Endothelial cell of umbilical vein (primary cell): ENCODE measurements at regions not wholly inside any gene's neighbourhood (a gene's known extent, or its start where the extent isn't known, plus 50 kb on each side); places are given as distances from the start of the nearest gene placed in this dataset.

Experiments
- BruUV-seq: library from RNA; stranded (reverse); fragments of 400-500 nt; replicated peaks from 2 replicates; lab custom pipeline; 2021; lab: Mats Ljungman, UMichigan
- CTCF ChIA-PET: fragments of 300-600, 350-600 bp; sonication (Branson Sonifier 250); formaldehyde crosslinking; loops from one replicate; lab custom pipeline; 2021; ENCODE audit warnings: antibody characterized with exemption, inconsistent platforms; lab: Charles Lee
- POLR2A ChIA-PET: fragments of 300-600, 350-600 bp; sonication (Branson Sonifier 250); formaldehyde crosslinking; loops from one replicate; lab custom pipeline; 2021; ENCODE audit warnings: antibody characterized with exemption, inconsistent platforms; lab: Charles Lee
- DNase-seq: peaks from one replicate; pipeline ENCODE4 v3.0.0-alpha.2; 2011; ENCODE audit warnings: low read depth, low spot score
- FAIRE-seq: peaks from 2 replicates; lab custom pipeline; 2011; peaks lifted over from hg19 to GRCh38; lab: Jason Lieb, UNC
- H2AFZ ChIP-seq: 2 replicates; pipeline ENCODE4 v1.6.0; 2012; ENCODE audit warnings: low read depth, low read length, control low read depth, inconsistent platforms
- H3K27ac ChIP-seq: 2 replicates; pipeline ENCODE4 v1.5.1; 2011; ENCODE audit warnings: low read depth, mild to moderate bottlenecking, control low read depth, low read length, moderate library complexity; ENCODE audit not compliant: insufficient read depth
- H3K27me3 ChIP-seq, 2 experiments: 2 replicates each; pipeline versions ENCODE4 v1.6.0 to v1.6.1; 2011; ENCODE audit warnings: low read length in 2 of 2, mixed read lengths in 1 of 2; ENCODE audit not compliant: control insufficient read depth in 2 of 2, insufficient read depth in 2 of 2
- H3K36me3 ChIP-seq, 2 experiments: 2 replicates in 1 of 2; 3 replicates in 1 of 2; pipeline ENCODE4 v1.5.1; 2011; ENCODE audit warnings: low read length in 2 of 2, mild to moderate bottlenecking in 1 of 2, moderate library complexity in 1 of 2; ENCODE audit not compliant: control insufficient read depth in 2 of 2, insufficient read depth in 2 of 2; ENCODE audit errors: extremely low read depth in 1 of 2
- H3K4me1 ChIP-seq: 3 replicates; pipeline ENCODE4 v1.5.1; 2011; ENCODE audit warnings: mild to moderate bottlenecking, low read length; ENCODE audit not compliant: control insufficient read depth, insufficient read depth; ENCODE audit errors: extremely low read depth
- H3K4me2 ChIP-seq: 2 replicates; pipeline ENCODE4 v1.6.1; 2011; ENCODE audit warnings: low read length, control low read depth, mixed read lengths; ENCODE audit not compliant: insufficient read depth
- H3K4me3 ChIP-seq, 3 experiments: fragments of 200-600 bp in 1 of 3; sonication (generic), shearing (Covaris generic) in 1 of 3; replicated peaks in 1 of 3; 2 replicates each; pipeline ENCODE4 v1.5.1; 2011 to 2016; ENCODE audit warnings: control low read depth in 3 of 3, low read length in 3 of 3, mild to moderate bottlenecking in 2 of 3, inconsistent platforms in 1 of 3, low read depth in 1 of 3, moderate library complexity in 1 of 3; ENCODE audit not compliant: insufficient read depth in 1 of 3
- H3K79me2 ChIP-seq: 2 replicates; pipeline ENCODE4 v1.6.0; 2012; ENCODE audit warnings: low read length, inconsistent platforms; ENCODE audit not compliant: control insufficient read depth, insufficient read depth
- H3K9ac ChIP-seq: replicated peaks from 2 replicates; pipeline ENCODE3; 2011; ENCODE audit warnings: low read length, control low read depth; ENCODE audit not compliant: insufficient read depth; ENCODE audit errors: extremely low read depth
- H3K9me1 ChIP-seq: replicated peaks from 3 replicates; pipeline ENCODE4 v1.6.0; 2011; ENCODE audit warnings: mild to moderate bottlenecking, low read length; ENCODE audit not compliant: control insufficient read depth, insufficient read depth; ENCODE audit errors: extremely low read depth
- H3K9me3 ChIP-seq: replicated peaks from 2 replicates; pipeline ENCODE4 v1.5.1; 2012; ENCODE audit warnings: low read length, inconsistent platforms; ENCODE audit not compliant: control insufficient read depth, insufficient read depth
- H4K20me1 ChIP-seq: replicated peaks from 2 replicates; pipeline ENCODE3; 2011; ENCODE audit warnings: mild to moderate bottlenecking, low read length; ENCODE audit not compliant: control insufficient read depth, insufficient read depth; ENCODE audit errors: extremely low read depth
- EZH2 ChIP-seq: IDR thresholded peaks from 2 replicates; pipeline ENCODE4 v1.6.1; 2012; ENCODE audit warnings: borderline replicate concordance, low read depth, mild to moderate bottlenecking, moderate library complexity, low read length, inconsistent platforms; ENCODE audit not compliant: severe bottlenecking
- FOS ChIP-seq: IDR thresholded peaks from 2 replicates; pipeline ENCODE4 v1.6.1; 2011; ENCODE audit warnings: mild to moderate bottlenecking, low read length, moderate library complexity, borderline replicate concordance; ENCODE audit not compliant: insufficient read depth
- GATA2 ChIP-seq: IDR thresholded peaks from 2 replicates; pipeline ENCODE4 v1.7.0; 2011; ENCODE audit warnings: low read depth, mild to moderate bottlenecking, moderate library complexity, mixed read lengths, low read length; ENCODE audit not compliant: insufficient read length, insufficient read depth
- JUN ChIP-seq: IDR thresholded peaks from 2 replicates; pipeline ENCODE4 v1.6.1; 2011; ENCODE audit warnings: borderline replicate concordance, low read depth; ENCODE audit not compliant: insufficient read length, insufficient read depth
- MYC ChIP-seq: IDR thresholded peaks from one replicate; pipeline ENCODE4 v1.6.1; 2011; ENCODE audit warnings: mild to moderate bottlenecking, low read depth, low read length
- POLR2A ChIP-seq: IDR thresholded peaks from 2 replicates; pipeline ENCODE4 v1.6.1; 2012; ENCODE audit warnings: low read depth, mild to moderate bottlenecking, control low read depth, low read length
- POLR2AphosphoS5 ChIP-seq: IDR thresholded peaks from 2 replicates; pipeline ENCODE4 v1.6.1; 2012; ENCODE audit warnings: low read depth, mild to moderate bottlenecking, control low read depth, low read length, moderate library complexity; ENCODE audit not compliant: insufficient read depth
- dilution Hi-C: fragments of 300-500 bp; cut with MboI; formaldehyde crosslinking; loops from one replicate; pipeline ENCODE4 v1.15.0; 2019; ENCODE audit warnings: low sequenced_read_pairs; ENCODE audit not compliant: extremely low pct_ligation_motif_present
- intact Hi-C: fragments of 100-400 bp; cut with micrococcal nuclease; formaldehyde crosslinking; loops from one replicate; pipeline ENCODE4 v1.10.0; 2022
- TF ChIP-seq, protein P1 (sequence below): IDR thresholded peaks from 2 replicates; pipeline ENCODE4 v1.6.1; 2011; ENCODE audit not compliant: insufficient read depth, insufficient read length
- TF ChIP-seq, protein P2 (sequence below), 2 donors: IDR thresholded peaks; 1 replicate in 1 of 2; 2 replicates in 1 of 2; pipeline ENCODE4 v1.5.1; 2011; ENCODE audit warnings: low read length in 2 of 2, mild to moderate bottlenecking in 2 of 2, moderate library complexity in 2 of 2, control low read depth in 1 of 2, inconsistent platforms in 1 of 2, low read depth in 1 of 2; ENCODE audit not compliant: insufficient read depth in 1 of 2; ENCODE audit errors: extremely low read depth in 1 of 2

DNA sequence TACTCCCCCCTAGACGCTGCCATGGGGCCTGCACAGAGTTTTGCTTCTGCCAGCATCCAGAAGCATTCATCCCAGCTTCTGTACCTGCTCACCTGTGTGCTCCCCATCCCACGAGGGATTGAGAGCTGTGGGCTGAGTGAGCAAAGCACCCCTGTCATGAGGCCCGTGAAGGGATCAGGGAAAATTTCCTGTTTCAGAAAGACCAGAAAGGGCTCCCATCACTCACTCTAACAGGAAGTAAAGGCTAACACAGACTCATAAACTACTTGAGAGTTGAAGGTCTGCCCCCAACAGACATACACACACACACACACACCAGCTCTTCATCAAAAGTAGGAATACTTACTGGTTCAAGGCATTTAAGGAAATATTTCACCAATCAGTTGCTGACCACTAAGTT, 256.5 kb upstream of the NT5E start:
- POLR2A ChIA-PET: no interaction called here
- intact Hi-C loops (no loop called here), dilution Hi-C loops (no loop called here)
- Histone ChIP-seq H3K9me1 (no peaks in the 10 kb centered on the region), H3K27me3 (no peaks in the 10 kb centered on the region), H3K4me3 (no peak overlapping the region), H3K9ac (no peak overlapping the region), H3K79me2 (no peaks in the 10 kb centered on the region), H3K27ac (no peak overlapping the region), H3K4me1 (no peaks in the 10 kb centered on the region), H3K9me3 (no peaks in the 10 kb centered on the region), H2AFZ (no peak overlapping the region), H4K20me1 (no peaks in the 10 kb centered on the region), H3K36me3 (no peaks in the 10 kb centered on the region), H3K4me2 (no peak overlapping the region)
- CTCF ChIA-PET: no interaction called here
- BruUV-seq: no TSS peak
- FAIRE-seq: no peak
- DNase-seq: no peak
- no peak for TF ChIP-seq MYC
- TF ChIP-seq POLR2A: no peak
- TF ChIP-seq, protein P1, sequence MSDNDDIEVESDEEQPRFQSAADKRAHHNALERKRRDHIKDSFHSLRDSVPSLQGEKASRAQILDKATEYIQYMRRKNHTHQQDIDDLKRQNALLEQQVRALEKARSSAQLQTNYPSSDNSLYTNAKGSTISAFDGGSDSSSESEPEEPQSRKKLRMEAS: no peak
- TF ChIP-seq POLR2AphosphoS5: no peak
- TF ChIP-seq, protein P2, sequence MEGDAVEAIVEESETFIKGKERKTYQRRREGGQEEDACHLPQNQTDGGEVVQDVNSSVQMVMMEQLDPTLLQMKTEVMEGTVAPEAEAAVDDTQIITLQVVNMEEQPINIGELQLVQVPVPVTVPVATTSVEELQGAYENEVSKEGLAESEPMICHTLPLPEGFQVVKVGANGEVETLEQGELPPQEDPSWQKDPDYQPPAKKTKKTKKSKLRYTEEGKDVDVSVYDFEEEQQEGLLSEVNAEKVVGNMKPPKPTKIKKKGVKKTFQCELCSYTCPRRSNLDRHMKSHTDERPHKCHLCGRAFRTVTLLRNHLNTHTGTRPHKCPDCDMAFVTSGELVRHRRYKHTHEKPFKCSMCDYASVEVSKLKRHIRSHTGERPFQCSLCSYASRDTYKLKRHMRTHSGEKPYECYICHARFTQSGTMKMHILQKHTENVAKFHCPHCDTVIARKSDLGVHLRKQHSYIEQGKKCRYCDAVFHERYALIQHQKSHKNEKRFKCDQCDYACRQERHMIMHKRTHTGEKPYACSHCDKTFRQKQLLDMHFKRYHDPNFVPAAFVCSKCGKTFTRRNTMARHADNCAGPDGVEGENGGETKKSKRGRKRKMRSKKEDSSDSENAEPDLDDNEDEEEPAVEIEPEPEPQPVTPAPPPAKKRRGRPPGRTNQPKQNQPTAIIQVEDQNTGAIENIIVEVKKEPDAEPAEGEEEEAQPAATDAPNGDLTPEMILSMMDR (IDR thresholded peaks at IDR 0.05; ENCODE audit: extremely low read depth in 1 of 2, insufficient read depth in 1 of 2, low read depth in 1 of 2, low read length in 2 of 2): no peak
- no peak for TF ChIP-seq GATA2
- no peak for TF ChIP-seq JUN
- no peak for TF ChIP-seq EZH2
- no peak for TF ChIP-seq FOS
